ENCODE measurements at regions not wholly inside any gene's neighbourhood (a gene's known extent, or its start where the extent isn't known, plus 50 kb on each side); places are given as distances from the start of the nearest gene placed in this dataset.

DNA sequence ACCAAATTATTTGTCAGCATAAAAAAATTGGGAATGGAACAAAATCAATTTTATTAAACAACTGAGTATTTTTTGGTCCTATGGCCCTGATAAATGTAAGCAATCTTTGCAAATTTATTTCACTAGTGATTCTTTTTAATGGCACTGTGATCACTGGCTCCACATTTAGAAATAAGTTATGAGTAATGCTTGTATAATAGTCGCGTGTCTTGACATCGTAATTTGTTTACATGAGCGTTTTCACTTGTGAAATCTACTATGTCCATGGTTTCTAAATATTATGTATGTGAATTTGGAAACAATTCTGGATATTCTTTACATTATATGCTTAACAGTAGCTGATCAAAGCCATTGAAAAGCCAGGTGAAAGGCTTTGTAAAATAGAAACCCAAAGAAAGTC lies 817.5 kb downstream of the EFNA5 start:
- no peaks in the 10 kb centered on the region for H3K4me1 ChIP-seq (ENCODE audit: insufficient read depth, low read length)
- H3K4me3 ChIP-seq (ENCODE audit: low read length) = no peak overlapping the region
- H2AFZ ChIP-seq (ENCODE audit: low read depth, low read length) = no peak overlapping the region
- H3K27me3 ChIP-seq (ENCODE audit: insufficient read depth, low read length) = no peaks in the 10 kb centered on the region
- no peaks in the 10 kb centered on the region for H3K36me3 ChIP-seq (ENCODE audit: insufficient read depth, low read length)
- H3K9me3 ChIP-seq (ENCODE audit: low read length) = peaks cover 4% of the 10 kb centered on the region

GRCh38 chr5:106849266-106849665 lies 821.5 kb downstream of the EFNA5 start:
- H3K4me1 ChIP-seq (ENCODE audit: insufficient read depth, low read length) = no peaks in the 10 kb centered on the region
- H3K9me3 ChIP-seq (ENCODE audit: low read length) = no peaks in the 10 kb centered on the region
- no peaks in the 10 kb centered on the region for H3K27me3 ChIP-seq (ENCODE audit: insufficient read depth, low read length)
- H3K4me3 ChIP-seq (ENCODE audit: low read length) = no peak overlapping the region
- no peak overlapping the region for H2AFZ ChIP-seq (ENCODE audit: low read depth, low read length)
- H3K36me3 ChIP-seq (ENCODE audit: insufficient read depth, low read length) = no peaks in the 10 kb centered on the region

GRCh38 chr5:106843812-106844416 lies 826.8 kb downstream of the EFNA5 start:
- H2AFZ ChIP-seq (ENCODE audit: low read depth, low read length) = no peak overlapping the region
- H3K4me3 ChIP-seq (ENCODE audit: low read length) = no peak overlapping the region
- no peaks in the 10 kb centered on the region for H3K27me3 ChIP-seq (ENCODE audit: insufficient read depth, low read length)
- H3K9me3 ChIP-seq (ENCODE audit: low read length) = no peaks in the 10 kb centered on the region
- H3K4me1 ChIP-seq (ENCODE audit: insufficient read depth, low read length) = no peaks in the 10 kb centered on the region
- H3K36me3 ChIP-seq (ENCODE audit: insufficient read depth, low read length) = no peaks in the 10 kb centered on the region

DNA sequence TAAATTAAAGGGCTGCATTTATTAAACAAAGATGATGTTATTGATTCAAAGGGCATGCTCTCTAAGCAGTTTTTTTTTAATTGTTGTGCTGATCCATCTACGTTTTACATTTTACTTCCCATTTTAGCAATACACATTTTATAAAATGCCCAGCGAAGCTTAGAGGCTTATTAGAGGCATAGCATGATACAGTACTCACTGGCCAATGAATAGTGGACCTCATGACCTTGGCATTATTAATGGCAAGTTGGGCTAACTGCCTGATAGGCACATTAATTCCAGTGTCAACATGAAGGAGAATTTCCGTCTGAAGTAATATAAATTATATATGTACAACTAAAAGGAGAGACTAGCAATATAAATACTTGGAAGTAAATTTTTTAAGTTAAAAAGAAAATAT lies 837.2 kb downstream of the EFNA5 start:
- no peaks in the 10 kb centered on the region for H3K9me3 ChIP-seq (ENCODE audit: low read length)
- H3K4me3 ChIP-seq (ENCODE audit: low read length) = no peak overlapping the region
- no peaks in the 10 kb centered on the region for H3K27me3 ChIP-seq (ENCODE audit: insufficient read depth, low read length)
- H3K36me3 ChIP-seq (ENCODE audit: insufficient read depth, low read length) = no peaks in the 10 kb centered on the region
- no peak overlapping the region for H2AFZ ChIP-seq (ENCODE audit: low read depth, low read length)
- peaks cover 7% of the 10 kb centered on the region for H3K4me1 ChIP-seq (ENCODE audit: insufficient read depth, low read length)

DNA sequence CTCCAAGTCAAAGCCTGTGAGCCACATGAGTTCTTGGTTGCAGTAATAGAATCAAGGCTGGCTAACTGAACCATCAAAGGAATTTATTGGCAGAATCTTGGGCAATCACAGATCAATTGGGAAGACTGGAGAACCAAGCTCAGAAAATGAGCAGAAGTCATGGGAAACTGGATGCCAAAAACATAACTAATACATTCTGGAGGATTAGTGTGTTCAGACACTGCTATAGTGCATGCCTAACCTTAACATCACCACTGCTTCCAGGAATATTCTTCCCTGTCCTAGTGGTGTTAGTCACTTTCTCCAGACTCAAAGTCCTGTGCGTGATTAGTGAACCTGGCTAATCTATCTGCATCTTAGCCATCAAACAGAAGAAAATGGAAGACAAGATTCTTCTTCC lies 843.7 kb downstream of the EFNA5 start:
- H3K36me3 ChIP-seq (ENCODE audit: insufficient read depth, low read length) = no peaks in the 10 kb centered on the region
- H3K27me3 ChIP-seq (ENCODE audit: insufficient read depth, low read length) = no peaks in the 10 kb centered on the region
- H3K4me1 ChIP-seq (ENCODE audit: insufficient read depth, low read length) = peaks cover 9% of the 10 kb centered on the region
- no peak overlapping the region for H3K4me3 ChIP-seq (ENCODE audit: low read length)
- H3K9me3 ChIP-seq (ENCODE audit: low read length) = no peaks in the 10 kb centered on the region
- no peak overlapping the region for H2AFZ ChIP-seq (ENCODE audit: low read depth, low read length)

DNA sequence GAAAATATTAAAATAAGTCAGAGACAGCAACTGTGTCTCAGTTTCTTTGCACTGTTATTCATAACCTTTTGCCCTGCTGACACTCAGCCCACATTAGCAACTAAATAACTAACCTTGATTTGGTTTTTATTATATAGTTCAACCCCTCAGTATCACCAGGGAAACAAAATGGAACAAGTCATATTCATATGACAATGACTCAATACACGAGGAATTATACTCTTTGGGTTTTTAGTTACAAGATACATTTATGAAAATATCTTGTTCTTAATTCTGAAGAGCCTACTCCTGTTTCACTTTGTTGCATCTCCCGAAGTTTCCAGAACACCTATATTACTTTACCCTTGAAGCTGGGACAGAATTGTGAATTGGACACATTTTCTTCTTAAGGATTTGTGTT lies 845.4 kb downstream of the EFNA5 start:
- Histone ChIP-seq H3K9me3 (ENCODE audit: low read length) (no peaks in the 10 kb centered on the region), H3K4me3 (ENCODE audit: low read length) (no peak overlapping the region), H2AFZ (ENCODE audit: low read depth, low read length) (no peak overlapping the region), H3K36me3 (ENCODE audit: insufficient read depth, low read length) (no peaks in the 10 kb centered on the region), H3K4me1 (ENCODE audit: insufficient read depth, low read length) (peaks cover 3% of the 10 kb centered on the region), H3K27me3 (ENCODE audit: insufficient read depth, low read length) (no peaks in the 10 kb centered on the region)

DNA sequence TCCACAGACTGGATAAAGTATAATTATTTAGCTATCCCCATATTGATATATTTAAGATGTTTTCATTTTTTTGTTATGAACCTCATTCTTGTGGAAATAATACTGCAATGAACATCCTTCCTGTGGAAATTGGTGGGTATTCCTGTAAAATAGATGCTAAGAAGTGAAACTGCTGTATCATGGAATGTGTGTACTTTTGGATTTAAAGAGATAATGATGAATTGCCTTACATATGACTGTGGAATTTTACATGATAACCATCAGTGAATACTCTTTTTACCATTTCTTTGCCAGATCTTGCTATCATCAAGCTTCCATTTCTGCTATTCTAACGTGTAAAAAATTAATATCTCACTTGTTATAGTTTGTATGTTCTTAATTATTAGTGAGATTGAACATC lies 847.9 kb downstream of the EFNA5 start:
- H3K4me1 ChIP-seq (ENCODE audit: insufficient read depth, low read length) = peaks cover 3% of the 10 kb centered on the region
- no peak overlapping the region for H2AFZ ChIP-seq (ENCODE audit: low read depth, low read length)
- no peaks in the 10 kb centered on the region for H3K27me3 ChIP-seq (ENCODE audit: insufficient read depth, low read length)
- H3K9me3 ChIP-seq (ENCODE audit: low read length) = no peaks in the 10 kb centered on the region
- no peaks in the 10 kb centered on the region for H3K36me3 ChIP-seq (ENCODE audit: insufficient read depth, low read length)
- H3K4me3 ChIP-seq (ENCODE audit: low read length) = no peak overlapping the region

- no peaks in the 10 kb centered on the region for H3K4me1 ChIP-seq (ENCODE audit: insufficient read depth, low read length)
- H3K9me3 ChIP-seq (ENCODE audit: low read length) = no peaks in the 10 kb centered on the region
- no peaks in the 10 kb centered on the region for H3K36me3 ChIP-seq (ENCODE audit: insufficient read depth, low read length)
- H2AFZ ChIP-seq (ENCODE audit: low read depth, low read length) = no peak overlapping the region
- H3K4me3 ChIP-seq (ENCODE audit: low read length) = no peak overlapping the region
- H3K27me3 ChIP-seq (ENCODE audit: insufficient read depth, low read length) = no peaks in the 10 kb centered on the region
These were observed 852.2 kb downstream of the EFNA5 start for GRCh38 chr5:106818552-106818951.

GRCh38 chr5:106814961-106815360 lies 855.8 kb downstream of the EFNA5 start:
- Histone ChIP-seq H3K9me3 (ENCODE audit: low read length) (no peaks in the 10 kb centered on the region), H3K4me3 (ENCODE audit: low read length) (no peak overlapping the region), H3K4me1 (ENCODE audit: insufficient read depth, low read length) (no peaks in the 10 kb centered on the region), H3K36me3 (ENCODE audit: insufficient read depth, low read length) (no peaks in the 10 kb centered on the region), H2AFZ (ENCODE audit: low read depth, low read length) (no peak overlapping the region), H3K27me3 (ENCODE audit: insufficient read depth, low read length) (no peaks in the 10 kb centered on the region)

GRCh38 chr5:106801554-106801953 lies 869.2 kb downstream of the EFNA5 start:
- no peaks in the 10 kb centered on the region for H3K4me1 ChIP-seq (ENCODE audit: insufficient read depth, low read length)
- no peaks in the 10 kb centered on the region for H3K9me3 ChIP-seq (ENCODE audit: low read length)
- no peak overlapping the region for H2AFZ ChIP-seq (ENCODE audit: low read depth, low read length)
- H3K36me3 ChIP-seq (ENCODE audit: insufficient read depth, low read length) = no peaks in the 10 kb centered on the region
- H3K4me3 ChIP-seq (ENCODE audit: low read length) = no peak overlapping the region
- H3K27me3 ChIP-seq (ENCODE audit: insufficient read depth, low read length) = no peaks in the 10 kb centered on the region

- H3K9me3 ChIP-seq (ENCODE audit: low read length) = no peaks in the 10 kb centered on the region
- no peak overlapping the region for H2AFZ ChIP-seq (ENCODE audit: low read depth, low read length)
- H3K36me3 ChIP-seq (ENCODE audit: insufficient read depth, low read length) = no peaks in the 10 kb centered on the region
- H3K27me3 ChIP-seq (ENCODE audit: insufficient read depth, low read length) = no peaks in the 10 kb centered on the region
- H3K4me3 ChIP-seq (ENCODE audit: low read length) = no peak overlapping the region
- H3K4me1 ChIP-seq (ENCODE audit: insufficient read depth, low read length) = no peaks in the 10 kb centered on the region
These were observed 872.7 kb downstream of the EFNA5 start for GRCh38 chr5:106797996-106798395.

GRCh38 chr5:106796081-106796480 lies 874.7 kb downstream of the EFNA5 start:
- no peaks in the 10 kb centered on the region for H3K4me1 ChIP-seq (ENCODE audit: insufficient read depth, low read length)

GRCh38 chr5:106784846-106785245 lies 885.9 kb downstream of the EFNA5 start:
- Histone ChIP-seq H3K27me3 (ENCODE audit: insufficient read depth, low read length) (no peaks in the 10 kb centered on the region), H3K9me3 (ENCODE audit: low read length) (no peaks in the 10 kb centered on the region), H3K36me3 (ENCODE audit: insufficient read depth, low read length) (no peaks in the 10 kb centered on the region), H3K4me3 (ENCODE audit: low read length) (no peak overlapping the region), H2AFZ (ENCODE audit: low read depth, low read length) (no peak overlapping the region), H3K4me1 (ENCODE audit: insufficient read depth, low read length) (no peaks in the 10 kb centered on the region)

More at GRCh38 chr5:106796081-106796480, 874.7 kb downstream of the EFNA5 start:
- H3K9me3 ChIP-seq (ENCODE audit: low read length) = no peaks in the 10 kb centered on the region
- no peaks in the 10 kb centered on the region for H3K27me3 ChIP-seq (ENCODE audit: insufficient read depth, low read length)
- H2AFZ ChIP-seq (ENCODE audit: low read depth, low read length) = no peak overlapping the region
- H3K36me3 ChIP-seq (ENCODE audit: insufficient read depth, low read length) = no peaks in the 10 kb centered on the region
- no peak overlapping the region for H3K4me3 ChIP-seq (ENCODE audit: low read length)

- H3K4me1 ChIP-seq (ENCODE audit: insufficient read depth, low read length) = no peaks in the 10 kb centered on the region
- H3K27me3 ChIP-seq (ENCODE audit: insufficient read depth, low read length) = no peaks in the 10 kb centered on the region
- H3K4me3 ChIP-seq (ENCODE audit: low read length) = no peak overlapping the region
- no peaks in the 10 kb centered on the region for H3K36me3 ChIP-seq (ENCODE audit: insufficient read depth, low read length)
- H3K9me3 ChIP-seq (ENCODE audit: low read length) = no peaks in the 10 kb centered on the region
- H2AFZ ChIP-seq (ENCODE audit: low read depth, low read length) = no peak overlapping the region
These were observed 890.4 kb downstream of the EFNA5 start for GRCh38 chr5:106780355-106780754.

Data from neuron (in vitro differentiated cells).